H9 (cell line): ENCODE measurements at regions not wholly inside any gene's neighbourhood (a gene's known extent, or its start where the extent isn't known, plus 50 kb on each side); places are given as distances from the start of the nearest gene placed in this dataset.

Source experiments
- DNase-seq: peaks from one replicate; pipeline ENCODE4 v3.0.0-alpha.2; 2017
- H2AFZ ChIP-seq: one replicate; pipeline ENCODE4 v1.6.1; 2013; ENCODE audit warnings: mild to moderate bottlenecking, low read length, control low read depth, moderate library complexity
- H2AK5ac ChIP-seq: 2 replicates; pipeline ENCODE4 v1.6.1; 2013; ENCODE audit warnings: low read length, control low read depth, mixed read lengths; ENCODE audit not compliant: insufficient read length
- H2BK120ac ChIP-seq: one replicate; pipeline ENCODE4 v1.6.1; 2013; ENCODE audit warnings: low read depth, mild to moderate bottlenecking, low read length, control low read depth, inconsistent platforms; ENCODE audit not compliant: poor library complexity, severe bottlenecking
- H2BK12ac ChIP-seq: 2 replicates; pipeline ENCODE4 v1.6.1; 2013; ENCODE audit warnings: low read length, control low read depth, mixed read lengths, low read depth; ENCODE audit not compliant: insufficient read length
- H2BK15ac ChIP-seq: 2 replicates; pipeline ENCODE4 v1.6.1; 2013; ENCODE audit warnings: low read depth, low read length, control low read depth
- H2BK20ac ChIP-seq: one replicate; pipeline ENCODE4 v1.6.1; 2013; ENCODE audit warnings: low read depth, mild to moderate bottlenecking, low read length, control low read depth, inconsistent platforms; ENCODE audit not compliant: poor library complexity, severe bottlenecking
- H2BK5ac ChIP-seq: 2 replicates; pipeline ENCODE4 v1.6.1; 2013; ENCODE audit warnings: low read length, control low read depth, mixed read lengths; ENCODE audit not compliant: insufficient read length
- H3K14ac ChIP-seq: 2 replicates; pipeline ENCODE4 v1.6.1; 2013; ENCODE audit warnings: low read length, control low read depth; ENCODE audit not compliant: insufficient read depth
- H3K18ac ChIP-seq: 2 replicates; pipeline ENCODE4 v1.6.1; 2013; ENCODE audit warnings: low read depth, mild to moderate bottlenecking, mixed read lengths, low read length, control low read depth; ENCODE audit not compliant: insufficient read length
- H3K23ac ChIP-seq: 2 replicates; pipeline ENCODE4 v1.6.1; 2013; ENCODE audit warnings: low read length, control low read depth, mixed read lengths, low read depth; ENCODE audit not compliant: insufficient read length
- H3K23me2 ChIP-seq: 2 replicates; pipeline ENCODE4 v1.6.1; 2013; ENCODE audit warnings: low read depth, mild to moderate bottlenecking, mixed read lengths, low read length, control low read depth; ENCODE audit not compliant: insufficient read length, poor library complexity, severe bottlenecking
- H3K27ac ChIP-seq: 2 replicates; pipeline ENCODE4 v1.5.1; 2013; ENCODE audit warnings: low read length, control low read depth, mixed read lengths, low read depth; ENCODE audit not compliant: insufficient read length
- H3K27me3 ChIP-seq: 2 replicates; pipeline ENCODE4 v1.6.1; 2013; ENCODE audit warnings: low read length, control low read depth, inconsistent platforms; ENCODE audit not compliant: insufficient read depth
- H3K4ac ChIP-seq: 2 replicates; pipeline ENCODE4 v1.6.1; 2013; ENCODE audit warnings: low read depth, mild to moderate bottlenecking, control low read depth, inconsistent platforms, low read length, moderate library complexity
- H3K4me1 ChIP-seq: 2 replicates; pipeline ENCODE4 v1.6.1; 2013; ENCODE audit warnings: low read length, control low read depth, inconsistent platforms; ENCODE audit not compliant: insufficient read depth
- H3K4me2 ChIP-seq: 2 replicates; pipeline ENCODE4 v1.6.1; 2013; ENCODE audit warnings: low read length, control low read depth, mixed read lengths; ENCODE audit not compliant: insufficient read length, insufficient read depth
- H3K56ac ChIP-seq: 2 replicates; pipeline ENCODE4 v1.6.1; 2013; ENCODE audit warnings: low read depth, mild to moderate bottlenecking, mixed read lengths, low read length, control low read depth; ENCODE audit not compliant: insufficient read length
- H3K79me1 ChIP-seq: 2 replicates; pipeline ENCODE4 v1.6.1; 2013; ENCODE audit warnings: low read depth, mild to moderate bottlenecking, moderate library complexity, low read length, control low read depth, inconsistent platforms; ENCODE audit not compliant: insufficient read depth, poor library complexity, severe bottlenecking
- H3K79me2 ChIP-seq: 2 replicates; pipeline ENCODE4 v1.6.1; 2013; ENCODE audit warnings: low read length, control low read depth, inconsistent platforms; ENCODE audit not compliant: insufficient read depth
- H3K9ac ChIP-seq: 2 replicates; pipeline ENCODE4 v1.6.1; 2013; ENCODE audit warnings: low read length, control low read depth, mixed read lengths; ENCODE audit not compliant: insufficient read length; ENCODE audit errors: extremely low read depth
- H3K9me3 ChIP-seq: one replicate; pipeline ENCODE4 v1.6.1; 2013; ENCODE audit warnings: low read depth, low read length, inconsistent platforms; ENCODE audit not compliant: control insufficient read depth
- H3T11ph ChIP-seq: one replicate; pipeline ENCODE4 v1.6.1; 2013; ENCODE audit warnings: mild to moderate bottlenecking, low read length, control low read depth, inconsistent platforms
- H4K20me1 ChIP-seq: one replicate; pipeline ENCODE4 v1.6.1; 2013; ENCODE audit not compliant: control insufficient read depth, insufficient read length, insufficient read depth
- H4K5ac ChIP-seq: 2 replicates; pipeline ENCODE4 v1.6.1; 2013; ENCODE audit warnings: low read depth, mild to moderate bottlenecking, mixed read lengths, low read length, control low read depth; ENCODE audit not compliant: insufficient read length
- H4K8ac ChIP-seq: replicated peaks from 2 replicates; pipeline ENCODE4 v1.6.1; 2013; ENCODE audit warnings: low read length, control low read depth, mixed read lengths, low read depth; ENCODE audit not compliant: insufficient read length
- H4K91ac ChIP-seq: 2 replicates; pipeline ENCODE4 v1.6.1; 2013; ENCODE audit warnings: low read depth, mild to moderate bottlenecking, moderate library complexity, mixed read lengths, low read length, control low read depth; ENCODE audit not compliant: insufficient read length
- H3K27ac Mint-ChIP-seq, 3 experiments: 2 replicates in 2 of 3; 3 replicates in 1 of 3; pipeline ENCODE4 v1.8.0; 2020 to 2021; ENCODE audit warnings: mixed read lengths in 3 of 3, mild to moderate bottlenecking in 1 of 3, moderate library complexity in 1 of 3
- H3K27me3 Mint-ChIP-seq: 2 replicates; pipeline ENCODE4 v1.8.0; 2021; ENCODE audit warnings: low read depth, mild to moderate bottlenecking, moderate library complexity, mixed read lengths
- H3K36me3 Mint-ChIP-seq, 3 experiments: 2 replicates in 2 of 3; 3 replicates in 1 of 3; pipeline ENCODE4 v1.8.0; 2020 to 2021; ENCODE audit warnings: low read depth in 3 of 3, mixed read lengths in 3 of 3; ENCODE audit not compliant: insufficient read depth in 1 of 3
- H3K4me1 Mint-ChIP-seq, 2 experiments: 2 replicates each; pipeline ENCODE4 v1.8.0; 2020; ENCODE audit warnings: mixed read lengths in 2 of 2
- H3K4me3 Mint-ChIP-seq, 2 experiments: 2 replicates in 1 of 2; 3 replicates in 1 of 2; pipeline ENCODE4 v1.8.0; 2020 to 2021; ENCODE audit warnings: mild to moderate bottlenecking in 2 of 2, mixed read lengths in 2 of 2, moderate library complexity in 1 of 2
- H3K9me3 Mint-ChIP-seq, 2 experiments: 2 replicates in 1 of 2; 3 replicates in 1 of 2; pipeline ENCODE4 v1.8.0; 2020; ENCODE audit warnings: mild to moderate bottlenecking in 2 of 2, mixed read lengths in 2 of 2, moderate library complexity in 1 of 2
- WGBS: extraction: QIAGEN DNeasy Blood & Tissue Kit; methylation state at CpG from one replicate; pipeline ENCODE4 v1.1.7; 2013; ENCODE audit warnings: missing lambda C conversion rate, low lambda C conversion rate, mixed read lengths; ENCODE audit not compliant: insufficient read length; ENCODE audit errors: extremely low coverage; 5-methylcytosine and 5-hydroxymethylcytosine counted together
- TF ChIP-seq, protein P1 (sequence below): fragments of 200-600 bp; sonication (generic); conservative IDR thresholded peaks from 3 replicates; pipeline ENCODE4 v1.8.0; 2021; ENCODE audit warnings: antibody characterized with exemption, mild to moderate bottlenecking

- H3K9me3 Mint-ChIP-seq, result no peaks in the 10 kb centered on the region
- H3K27me3 Mint-ChIP-seq, result peaks cover 3% of the 10 kb centered on the region
Observed at GRCh38 chr18:77380695-77381094, 131.0 kb downstream of the GALR1 start.

More at GRCh38 chr18:77380695-77381094, 131.0 kb downstream of the GALR1 start:
- Histone ChIP-seq H2AK5ac (no peak overlapping the region), H3K27ac (no peak overlapping the region), H3K18ac (no peak overlapping the region), H2BK120ac (no peak overlapping the region), H4K91ac (no peak overlapping the region), H3T11ph (no peak overlapping the region), H2AFZ (no peak overlapping the region), H3K23me2 (no peaks in the 10 kb centered on the region), H3K23ac (no peak overlapping the region), H3K9me3 (no peaks in the 10 kb centered on the region), H3K27me3 (no peaks in the 10 kb centered on the region), H2BK12ac (no peak overlapping the region), H2BK15ac (no peak overlapping the region), H3K79me1 (no peaks in the 10 kb centered on the region), H3K14ac (no peak overlapping the region), H3K56ac (no peak overlapping the region), H3K4ac (no peak overlapping the region), H2BK20ac (no peak overlapping the region), H4K5ac (no peak overlapping the region), H3K4me1 (peaks cover 3% of the 10 kb centered on the region; the same call in 1 of the 2 replicates), H4K8ac (no peak overlapping the region), H2BK5ac (no peak overlapping the region), H3K9ac (no peak overlapping the region), H3K4me2 (no peak overlapping the region), H4K20me1 (no peaks in the 10 kb centered on the region), H3K79me2 (no peaks in the 10 kb centered on the region)
- no CpG with 5 or more reads among the region's 5 CpGs for WGBS
- TF ChIP-seq, protein P1, sequence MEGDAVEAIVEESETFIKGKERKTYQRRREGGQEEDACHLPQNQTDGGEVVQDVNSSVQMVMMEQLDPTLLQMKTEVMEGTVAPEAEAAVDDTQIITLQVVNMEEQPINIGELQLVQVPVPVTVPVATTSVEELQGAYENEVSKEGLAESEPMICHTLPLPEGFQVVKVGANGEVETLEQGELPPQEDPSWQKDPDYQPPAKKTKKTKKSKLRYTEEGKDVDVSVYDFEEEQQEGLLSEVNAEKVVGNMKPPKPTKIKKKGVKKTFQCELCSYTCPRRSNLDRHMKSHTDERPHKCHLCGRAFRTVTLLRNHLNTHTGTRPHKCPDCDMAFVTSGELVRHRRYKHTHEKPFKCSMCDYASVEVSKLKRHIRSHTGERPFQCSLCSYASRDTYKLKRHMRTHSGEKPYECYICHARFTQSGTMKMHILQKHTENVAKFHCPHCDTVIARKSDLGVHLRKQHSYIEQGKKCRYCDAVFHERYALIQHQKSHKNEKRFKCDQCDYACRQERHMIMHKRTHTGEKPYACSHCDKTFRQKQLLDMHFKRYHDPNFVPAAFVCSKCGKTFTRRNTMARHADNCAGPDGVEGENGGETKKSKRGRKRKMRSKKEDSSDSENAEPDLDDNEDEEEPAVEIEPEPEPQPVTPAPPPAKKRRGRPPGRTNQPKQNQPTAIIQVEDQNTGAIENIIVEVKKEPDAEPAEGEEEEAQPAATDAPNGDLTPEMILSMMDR, result no peak
- Mint-ChIP-seq H3K27ac (no peak overlapping the region), H3K36me3 (no peaks in the 10 kb centered on the region), H3K4me1 (peaks cover 12 to 13% of the 10 kb centered on the region in 2 experiments), H3K4me3 (no peak overlapping the region)
- DNase-seq, result no peak
